K562 (cell line): ENCODE measurements at regions not wholly inside any gene's neighbourhood (a gene's known extent, or its start where the extent isn't known, plus 50 kb on each side); places are given as distances from the start of the nearest gene placed in this dataset.

ENCODE experiments used
- ATAC-seq: fragments of 200-7000 bp; cut with Tn5 transposase; 3 replicates; pipeline ENCODE4 v1.9.1; 2020; ENCODE audit warnings: moderate library complexity
- BruUV-seq: library from RNA; stranded (reverse); fragments of 400-500 nt; replicated peaks from 2 replicates; lab custom pipeline; 2021; lab: Mats Ljungman, UMichigan
- CTCF ChIA-PET: fragments of 300-600 bp; formaldehyde crosslinking; extraction: SDS; loops from one replicate; lab custom pipeline; 2021; ENCODE audit warnings: low intra/inter-chr PET ratio; lab: Yijun Ruan, JAX
- POLR2A ChIA-PET: fragments of 300-600, 350-650 bp; sonication (Branson Sonifier 250); formaldehyde crosslinking; extraction: SDS; loops from one replicate; lab custom pipeline; 2021; ENCODE audit warnings: antibody characterized with exemption, inconsistent platforms; lab: Yijun Ruan, JAX
- DNase-seq, 4 experiments: peaks; one replicate each; pipeline versions ENCODE4 v3.0.0 to v3.0.0-alpha.2; 2011 to 2018; ENCODE audit warnings: low spot score in 3 of 4, mixed read lengths in 3 of 4; ENCODE audit errors: extremely low read depth in 1 of 4
- FAIRE-seq: peaks from 2 replicates; lab custom pipeline; 2011; peaks lifted over from hg19 to GRCh38; lab: Jason Lieb, UNC
- H2AFZ ChIP-seq: 2 replicates; pipeline ENCODE4 v1.6.0; 2011; ENCODE audit warnings: low read depth, low read length, control low read depth, inconsistent platforms
- H3K27ac ChIP-seq: fragments of 200-600 bp; 3 replicates; pipeline ENCODE4 v1.8.0; 2011; ENCODE audit warnings: low read depth, mild to moderate bottlenecking, control low read depth, inconsistent platforms, low read length, moderate library complexity, mixed read lengths; ENCODE audit errors: extremely low read depth
- H3K27me3 ChIP-seq, 2 experiments: fragments of 300-600 bp in 1 of 2; 2 replicates in 1 of 2; 3 replicates in 1 of 2; pipeline versions ENCODE4 v1.6.0 to v1.8.0; 2011; ENCODE audit warnings: inconsistent platforms in 2 of 2, low read length in 2 of 2, mild to moderate bottlenecking in 1 of 2, mixed read lengths in 1 of 2, moderate library complexity in 1 of 2; ENCODE audit not compliant: control insufficient read depth in 2 of 2, insufficient read depth in 2 of 2
- H3K36me3 ChIP-seq: fragments of 300-600 bp; 3 replicates; pipeline ENCODE4 v1.8.0; 2011; ENCODE audit warnings: mild to moderate bottlenecking, low read length, inconsistent platforms; ENCODE audit not compliant: control insufficient read depth, insufficient read depth
- H3K4me1 ChIP-seq, 2 experiments: fragments of 200-600 bp in 1 of 2; replicated peaks in 1 of 2; 2 replicates in 1 of 2; 3 replicates in 1 of 2; pipeline versions ENCODE4 v1.5.1 to v1.8.0; 2011; ENCODE audit warnings: inconsistent platforms in 2 of 2, low read length in 2 of 2, mild to moderate bottlenecking in 1 of 2, mixed read lengths in 1 of 2, moderate library complexity in 1 of 2; ENCODE audit not compliant: control insufficient read depth in 2 of 2, insufficient read depth in 2 of 2
- H3K4me2 ChIP-seq: 2 replicates; pipeline ENCODE4 v1.6.1; 2011; ENCODE audit warnings: low read length, control low read depth, inconsistent platforms, mixed read lengths; ENCODE audit not compliant: insufficient read depth
- H3K4me3 ChIP-seq: fragments of 200-600 bp; sonication (generic), shearing (Covaris generic); 2 replicates; pipeline ENCODE4 v1.5.1; 2016; ENCODE audit warnings: control low read depth, inconsistent platforms
- H3K79me2 ChIP-seq: fragments of 200-600 bp; 3 replicates; pipeline ENCODE4 v1.8.0; 2011; ENCODE audit warnings: low read length, inconsistent platforms; ENCODE audit not compliant: control insufficient read depth, insufficient read depth
- H3K9ac ChIP-seq, 2 experiments: 2 replicates each; pipeline versions ENCODE4 v1.6.0 to v1.6.1; 2011; ENCODE audit warnings: low read depth in 2 of 2, low read length in 2 of 2, control low read depth in 1 of 2, inconsistent platforms in 1 of 2, mild to moderate bottlenecking in 1 of 2, mixed read lengths in 1 of 2; ENCODE audit not compliant: insufficient read depth in 1 of 2
- H3K9me1 ChIP-seq: one replicate; pipeline ENCODE4 v1.6.0; 2011; ENCODE audit warnings: inconsistent platforms, mild to moderate bottlenecking, low read length, moderate library complexity; ENCODE audit not compliant: control insufficient read depth, insufficient read depth
- H3K9me3 ChIP-seq: replicated peaks from 2 replicates; pipeline ENCODE4 v1.5.1; 2011; ENCODE audit warnings: low read depth, low read length, inconsistent platforms; ENCODE audit not compliant: control insufficient read depth, insufficient read depth
- H4K20me1 ChIP-seq: replicated peaks from 2 replicates; pipeline ENCODE4 v1.6.1; 2011; ENCODE audit warnings: low read length, inconsistent platforms, mixed read lengths; ENCODE audit not compliant: control insufficient read depth, insufficient read depth
- CREB1 ChIP-seq, 2 experiments: sonication (generic) in 1 of 2; formaldehyde crosslinking in 1 of 2; IDR thresholded peaks; 2 replicates each; pipeline versions ENCODE4 v1.6.1 to v1.8.0; 2012 to 2022; ENCODE audit warnings: inconsistent platforms in 1 of 2, mild to moderate bottlenecking in 1 of 2, missing genetic modification reagents in 1 of 2, moderate library complexity in 1 of 2
- CREBBP ChIP-seq: IDR thresholded peaks from one replicate; pipeline ENCODE4 v1.6.1; 2012; ENCODE audit warnings: low read depth, mild to moderate bottlenecking, control low read depth, inconsistent platforms, low read length
- EGR1 ChIP-seq: fragments of 450-650 bp; conservative IDR thresholded peaks from 2 replicates; pipeline ENCODE4 v1.6.1; 2017; ENCODE audit warnings: mild to moderate bottlenecking
- ETV1 ChIP-seq: fragments of 450-650 bp; conservative IDR thresholded peaks from 2 replicates; pipeline ENCODE4 v1.6.1; 2016; ENCODE audit warnings: missing genetic modification characterization, control low read depth, low read depth, missing compliant biosample characterization
- ILF3 ChIP-seq: fragments of 450-650 bp; IDR thresholded peaks from 2 replicates; pipeline ENCODE4 v1.6.1; 2018; ENCODE audit warnings: antibody characterized with exemption, mild to moderate bottlenecking, moderate library complexity, borderline replicate concordance
- KDM5B ChIP-seq: fragments of 200-600 bp; sonication (generic); IDR thresholded peaks from 2 replicates; pipeline ENCODE4 v1.6.1; 2012; ENCODE audit warnings: low read depth, mild to moderate bottlenecking, moderate library complexity, low read length, control low read depth, inconsistent platforms; ENCODE audit not compliant: insufficient replicate concordance
- ZKSCAN3 ChIP-seq: fragments of 250-450 bp; sonication (Bioruptor Pico); IDR thresholded peaks from 2 replicates; pipeline ENCODE4 v1.4.0; 2020
- ZNF431 ChIP-seq: sonication (generic); formaldehyde crosslinking; IDR thresholded peaks from 2 replicates; pipeline ENCODE4 v1.8.0; 2022; ENCODE audit warnings: mild to moderate bottlenecking, missing genetic modification reagents
- ZNF778 ChIP-seq: fragments of 450-650 bp; formaldehyde crosslinking; IDR thresholded peaks from 2 replicates; pipeline ENCODE4 v1.4.0; 2020; ENCODE audit warnings: mild to moderate bottlenecking, moderate library complexity
- WGBS: fragments of 100-300 bp; shearing (Covaris generic); methylation state at CpG from one replicate; pipeline ENCODE4 v1.1.6; 2016; ENCODE audit warnings: low coverage, mixed read lengths; ENCODE audit not compliant: insufficient coverage; ENCODE audit errors: missing lambda C conversion rate; 5-methylcytosine and 5-hydroxymethylcytosine counted together
- in situ Hi-C: fragments of 300-500 bp; cut with MboI; formaldehyde crosslinking; loops from 4 replicates; pipeline ENCODE4 v1.15.0; 2018; ENCODE audit warnings: inconsistent platforms, mixed read lengths
- intact Hi-C: fragments of 100-400 bp; cut with micrococcal nuclease; formaldehyde crosslinking; loops from 2 replicates; pipeline ENCODE4 v1.14.2; 2022

- Histone ChIP-seq H3K4me1 (peaks cover 0 to 4% of the 10 kb centered on the region in 2 experiments; a peak in 2 of 5 replicates), H3K36me3 (no peaks in the 10 kb centered on the region), H3K4me3 (no peak overlapping the region), H4K20me1 (no peaks in the 10 kb centered on the region), H3K4me2 (no peak overlapping the region), H3K9me1 (no peaks in the 10 kb centered on the region), H3K79me2 (no peaks in the 10 kb centered on the region), H3K27me3 (peaks cover 2 to 15% of the 10 kb centered on the region in 2 experiments; a peak in 3 of 5 replicates), H2AFZ (no peak overlapping the region), H3K9me3 (no peaks in the 10 kb centered on the region), H3K9ac (no peak overlapping the region), H3K27ac (no peak overlapping the region)
- no TSS peak for BruUV-seq
- ATAC-seq (no peak), FAIRE-seq (no peak), DNase-seq (no peak)
- intact Hi-C loops, result no loop called here
- ChIA-PET CTCF (no interaction called here), POLR2A (no interaction called here)
- 0% methylated on average over 7 of the region's 7 CpGs for WGBS
- in situ Hi-C loops, result no loop called here
- TF ChIP-seq CREBBP (no peak), ZNF778 (no peak), ETV1 (tag) (no peak), KDM5B (no peak)
Measured at GRCh38 chr5:14039063-14039462, 94.6 kb upstream of the DNAH5 start.

GRCh38 chr5:14038341-14038959 lies 94.0 kb upstream of the DNAH5 start:
- no peak; the same call in 2 of the 3 replicates for ATAC-seq
- FAIRE-seq, result no peak
- peak in 2 of 4 experiments; percentile 6 to 17 for DNase-seq

More at GRCh38 chr5:14038341-14038959, 94.0 kb upstream of the DNAH5 start:
- Histone ChIP-seq H4K20me1 (no peaks in the 10 kb centered on the region), H3K4me1 (peaks cover 0 to 4% of the 10 kb centered on the region in 2 experiments; a peak in 2 of 5 replicates), H3K36me3 (no peaks in the 10 kb centered on the region), H3K9me3 (no peaks in the 10 kb centered on the region), H3K79me2 (no peaks in the 10 kb centered on the region), H3K9me1 (no peaks in the 10 kb centered on the region), H3K4me2 (no peak overlapping the region), H3K27me3 (peaks cover 2 to 15% of the 10 kb centered on the region in 2 experiments; a peak in 3 of 5 replicates), H3K27ac (no peak overlapping the region), H2AFZ (no peak overlapping the region), H3K9ac (no peak overlapping the region), H3K4me3 (no peak overlapping the region)
- no TSS peak for BruUV-seq
- TF ChIP-seq EGR1 (peak; percentile 54), ZKSCAN3 (CRISPR knock-in tag) (no peak), ILF3 (no peak), ZNF431 (CRISPR knock-in tag) (no peak), CREB1 (IDR thresholded peaks at IDR 0.05) (no peak), CREB1 (CRISPR knock-in tag; IDR thresholded peaks at IDR 0.05) (no peak)
- in situ Hi-C loops (no loop called here), intact Hi-C loops (no loop called here)
- CTCF ChIA-PET, result no interaction called here
- POLR2A ChIA-PET, result no interaction called here
- under 1% methylated on average over 10 of the region's 10 CpGs for WGBS
